Omental fat pad (tissue), 3 donors: ENCODE measurements at regions not wholly inside any gene's neighbourhood (a gene's known extent, or its start where the extent isn't known, plus 50 kb on each side); places are given as distances from the start of the nearest gene placed in this dataset.

Experiments used
- ATAC-seq: fragments of 150-250 bp; one replicate; pipeline ENCODE4 v1.9.1; 2016; ENCODE audit warnings: mild to moderate bottlenecking, moderate library complexity; ENCODE audit not compliant: low FRiP score
- DNase-seq: peaks from one replicate; pipeline ENCODE4 v3.0.0-alpha.2; 2019; ENCODE audit warnings: low spot score
- TF ChIP-seq, protein P1 (sequence below), 3 donors: fragments of 450-650 bp; IDR thresholded peaks; one replicate each; pipeline ENCODE4 v1.5.1; 2016 to 2017; ENCODE audit warnings: antibody characterized with exemption in 3 of 3, mild to moderate bottlenecking in 3 of 3, moderate library complexity in 2 of 3

- ATAC-seq, result no peak
- TF ChIP-seq, protein P1, sequence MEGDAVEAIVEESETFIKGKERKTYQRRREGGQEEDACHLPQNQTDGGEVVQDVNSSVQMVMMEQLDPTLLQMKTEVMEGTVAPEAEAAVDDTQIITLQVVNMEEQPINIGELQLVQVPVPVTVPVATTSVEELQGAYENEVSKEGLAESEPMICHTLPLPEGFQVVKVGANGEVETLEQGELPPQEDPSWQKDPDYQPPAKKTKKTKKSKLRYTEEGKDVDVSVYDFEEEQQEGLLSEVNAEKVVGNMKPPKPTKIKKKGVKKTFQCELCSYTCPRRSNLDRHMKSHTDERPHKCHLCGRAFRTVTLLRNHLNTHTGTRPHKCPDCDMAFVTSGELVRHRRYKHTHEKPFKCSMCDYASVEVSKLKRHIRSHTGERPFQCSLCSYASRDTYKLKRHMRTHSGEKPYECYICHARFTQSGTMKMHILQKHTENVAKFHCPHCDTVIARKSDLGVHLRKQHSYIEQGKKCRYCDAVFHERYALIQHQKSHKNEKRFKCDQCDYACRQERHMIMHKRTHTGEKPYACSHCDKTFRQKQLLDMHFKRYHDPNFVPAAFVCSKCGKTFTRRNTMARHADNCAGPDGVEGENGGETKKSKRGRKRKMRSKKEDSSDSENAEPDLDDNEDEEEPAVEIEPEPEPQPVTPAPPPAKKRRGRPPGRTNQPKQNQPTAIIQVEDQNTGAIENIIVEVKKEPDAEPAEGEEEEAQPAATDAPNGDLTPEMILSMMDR (IDR thresholded peaks at IDR 0.05), result no peak
- no peak for DNase-seq
These were observed 394.8 kb downstream of the PTPRC start for GRCh38 chr1:199033661-199034060.

DNA sequence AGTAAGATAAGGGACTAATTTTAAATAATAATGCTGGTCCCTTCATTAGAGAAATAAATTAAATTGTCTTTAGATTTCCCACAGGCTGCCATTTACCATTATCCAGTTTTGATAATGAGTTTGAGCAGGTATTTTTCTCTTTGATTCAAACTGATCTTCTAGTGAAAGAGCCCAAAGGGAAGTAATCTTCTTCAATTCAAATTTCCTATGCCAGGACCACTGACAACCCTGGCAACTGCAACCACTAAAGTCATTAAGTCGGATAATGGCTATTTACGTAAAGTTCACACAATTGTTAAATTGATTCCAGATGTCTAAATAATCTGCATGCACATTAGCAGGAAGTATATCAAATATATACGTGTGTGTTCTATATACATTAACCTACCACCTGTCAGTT, 399.3 kb downstream of the PTPRC start:
- DNase-seq, result no peak

GRCh38 chr1:199040076-199040905, 401.5 kb downstream of the PTPRC start:
- TF ChIP-seq, protein P1 (IDR thresholded peaks at IDR 0.05), result no peak
- DNase-seq, result no peak
- ATAC-seq, result no peak

More for the DNA sequence above, 399.3 kb downstream of the PTPRC start:
- TF ChIP-seq, protein P1 (IDR thresholded peaks at IDR 0.05), result no peak
- no peak for ATAC-seq

GRCh38 chr1:199041173-199041914, 402.5 kb downstream of the PTPRC start:
- TF ChIP-seq, protein P1 (IDR thresholded peaks at IDR 0.05), result no peak
- ATAC-seq (no peak), DNase-seq (no peak)

DNA sequence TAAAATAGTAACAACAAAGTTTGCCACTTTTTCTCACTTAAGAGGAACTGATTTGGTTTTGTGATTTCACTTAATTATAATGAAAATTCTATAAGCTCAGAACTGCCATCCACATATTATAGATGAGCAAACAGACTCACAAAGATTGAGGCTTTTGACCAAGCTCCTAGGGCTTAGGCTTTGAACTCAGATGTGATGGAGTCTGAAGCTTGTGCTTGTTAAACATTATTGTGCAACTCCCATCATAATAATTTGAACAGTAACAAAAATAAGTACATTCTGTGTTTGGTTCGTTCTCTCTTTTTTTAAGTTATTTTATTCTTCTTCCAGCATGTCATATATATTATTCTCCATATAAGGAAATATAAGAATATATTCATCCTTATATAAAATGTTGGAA, 403.4 kb downstream of the PTPRC start:
- no peak for ATAC-seq

GRCh38 chr1:199044191-199044590, 405.4 kb downstream of the PTPRC start:
- ATAC-seq, result no peak
- TF ChIP-seq, protein P1 (IDR thresholded peaks at IDR 0.05), result no peak
- no peak for DNase-seq

More for the DNA sequence above, 403.4 kb downstream of the PTPRC start:
- DNase-seq, result no peak
- TF ChIP-seq, protein P1 (IDR thresholded peaks at IDR 0.05), result no peak
